ENCODE measurements at regions not wholly inside any gene's neighbourhood (a gene's known extent, or its start where the extent isn't known, plus 50 kb on each side); places are given as distances from the start of the nearest gene placed in this dataset.

DNA sequence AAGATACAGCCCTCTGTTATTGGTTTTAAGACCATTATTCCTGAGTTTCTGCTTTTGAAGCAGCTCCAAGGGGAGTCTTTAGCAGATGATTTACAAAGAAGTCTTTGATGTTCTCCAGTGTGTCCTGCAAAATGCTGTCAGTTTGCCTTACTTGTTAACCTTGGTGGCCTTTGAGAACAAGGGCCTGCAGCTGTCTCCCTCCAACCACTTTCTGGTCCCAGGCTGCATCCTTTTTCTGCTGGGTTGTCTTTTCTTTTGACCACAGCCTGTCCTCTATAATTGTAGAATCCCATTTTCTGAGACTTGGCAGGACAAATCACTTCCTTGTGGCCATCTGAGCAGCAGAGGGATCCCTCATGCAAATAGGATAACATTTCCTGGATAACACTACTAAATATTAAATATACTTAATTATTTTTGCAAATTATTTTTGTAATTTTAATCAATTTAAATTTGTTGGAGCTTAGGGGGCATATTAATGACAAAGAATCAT lies 281.4 kb downstream of the DMRT2 start:
- TF ChIP-seq, protein P1, sequence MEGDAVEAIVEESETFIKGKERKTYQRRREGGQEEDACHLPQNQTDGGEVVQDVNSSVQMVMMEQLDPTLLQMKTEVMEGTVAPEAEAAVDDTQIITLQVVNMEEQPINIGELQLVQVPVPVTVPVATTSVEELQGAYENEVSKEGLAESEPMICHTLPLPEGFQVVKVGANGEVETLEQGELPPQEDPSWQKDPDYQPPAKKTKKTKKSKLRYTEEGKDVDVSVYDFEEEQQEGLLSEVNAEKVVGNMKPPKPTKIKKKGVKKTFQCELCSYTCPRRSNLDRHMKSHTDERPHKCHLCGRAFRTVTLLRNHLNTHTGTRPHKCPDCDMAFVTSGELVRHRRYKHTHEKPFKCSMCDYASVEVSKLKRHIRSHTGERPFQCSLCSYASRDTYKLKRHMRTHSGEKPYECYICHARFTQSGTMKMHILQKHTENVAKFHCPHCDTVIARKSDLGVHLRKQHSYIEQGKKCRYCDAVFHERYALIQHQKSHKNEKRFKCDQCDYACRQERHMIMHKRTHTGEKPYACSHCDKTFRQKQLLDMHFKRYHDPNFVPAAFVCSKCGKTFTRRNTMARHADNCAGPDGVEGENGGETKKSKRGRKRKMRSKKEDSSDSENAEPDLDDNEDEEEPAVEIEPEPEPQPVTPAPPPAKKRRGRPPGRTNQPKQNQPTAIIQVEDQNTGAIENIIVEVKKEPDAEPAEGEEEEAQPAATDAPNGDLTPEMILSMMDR (conservative IDR thresholded peaks at IDR 0.05; ENCODE audit: low read depth in 2 of 2), result no peak
- no peak for TF ChIP-seq JUNB (IDR thresholded peaks at IDR 0.05; ENCODE audit: unreplicated experiment)
- no peak for TF ChIP-seq POLR2AphosphoS5 (IDR thresholded peaks at IDR 0.05; ENCODE audit: low read depth)
- TF ChIP-seq, protein P2, sequence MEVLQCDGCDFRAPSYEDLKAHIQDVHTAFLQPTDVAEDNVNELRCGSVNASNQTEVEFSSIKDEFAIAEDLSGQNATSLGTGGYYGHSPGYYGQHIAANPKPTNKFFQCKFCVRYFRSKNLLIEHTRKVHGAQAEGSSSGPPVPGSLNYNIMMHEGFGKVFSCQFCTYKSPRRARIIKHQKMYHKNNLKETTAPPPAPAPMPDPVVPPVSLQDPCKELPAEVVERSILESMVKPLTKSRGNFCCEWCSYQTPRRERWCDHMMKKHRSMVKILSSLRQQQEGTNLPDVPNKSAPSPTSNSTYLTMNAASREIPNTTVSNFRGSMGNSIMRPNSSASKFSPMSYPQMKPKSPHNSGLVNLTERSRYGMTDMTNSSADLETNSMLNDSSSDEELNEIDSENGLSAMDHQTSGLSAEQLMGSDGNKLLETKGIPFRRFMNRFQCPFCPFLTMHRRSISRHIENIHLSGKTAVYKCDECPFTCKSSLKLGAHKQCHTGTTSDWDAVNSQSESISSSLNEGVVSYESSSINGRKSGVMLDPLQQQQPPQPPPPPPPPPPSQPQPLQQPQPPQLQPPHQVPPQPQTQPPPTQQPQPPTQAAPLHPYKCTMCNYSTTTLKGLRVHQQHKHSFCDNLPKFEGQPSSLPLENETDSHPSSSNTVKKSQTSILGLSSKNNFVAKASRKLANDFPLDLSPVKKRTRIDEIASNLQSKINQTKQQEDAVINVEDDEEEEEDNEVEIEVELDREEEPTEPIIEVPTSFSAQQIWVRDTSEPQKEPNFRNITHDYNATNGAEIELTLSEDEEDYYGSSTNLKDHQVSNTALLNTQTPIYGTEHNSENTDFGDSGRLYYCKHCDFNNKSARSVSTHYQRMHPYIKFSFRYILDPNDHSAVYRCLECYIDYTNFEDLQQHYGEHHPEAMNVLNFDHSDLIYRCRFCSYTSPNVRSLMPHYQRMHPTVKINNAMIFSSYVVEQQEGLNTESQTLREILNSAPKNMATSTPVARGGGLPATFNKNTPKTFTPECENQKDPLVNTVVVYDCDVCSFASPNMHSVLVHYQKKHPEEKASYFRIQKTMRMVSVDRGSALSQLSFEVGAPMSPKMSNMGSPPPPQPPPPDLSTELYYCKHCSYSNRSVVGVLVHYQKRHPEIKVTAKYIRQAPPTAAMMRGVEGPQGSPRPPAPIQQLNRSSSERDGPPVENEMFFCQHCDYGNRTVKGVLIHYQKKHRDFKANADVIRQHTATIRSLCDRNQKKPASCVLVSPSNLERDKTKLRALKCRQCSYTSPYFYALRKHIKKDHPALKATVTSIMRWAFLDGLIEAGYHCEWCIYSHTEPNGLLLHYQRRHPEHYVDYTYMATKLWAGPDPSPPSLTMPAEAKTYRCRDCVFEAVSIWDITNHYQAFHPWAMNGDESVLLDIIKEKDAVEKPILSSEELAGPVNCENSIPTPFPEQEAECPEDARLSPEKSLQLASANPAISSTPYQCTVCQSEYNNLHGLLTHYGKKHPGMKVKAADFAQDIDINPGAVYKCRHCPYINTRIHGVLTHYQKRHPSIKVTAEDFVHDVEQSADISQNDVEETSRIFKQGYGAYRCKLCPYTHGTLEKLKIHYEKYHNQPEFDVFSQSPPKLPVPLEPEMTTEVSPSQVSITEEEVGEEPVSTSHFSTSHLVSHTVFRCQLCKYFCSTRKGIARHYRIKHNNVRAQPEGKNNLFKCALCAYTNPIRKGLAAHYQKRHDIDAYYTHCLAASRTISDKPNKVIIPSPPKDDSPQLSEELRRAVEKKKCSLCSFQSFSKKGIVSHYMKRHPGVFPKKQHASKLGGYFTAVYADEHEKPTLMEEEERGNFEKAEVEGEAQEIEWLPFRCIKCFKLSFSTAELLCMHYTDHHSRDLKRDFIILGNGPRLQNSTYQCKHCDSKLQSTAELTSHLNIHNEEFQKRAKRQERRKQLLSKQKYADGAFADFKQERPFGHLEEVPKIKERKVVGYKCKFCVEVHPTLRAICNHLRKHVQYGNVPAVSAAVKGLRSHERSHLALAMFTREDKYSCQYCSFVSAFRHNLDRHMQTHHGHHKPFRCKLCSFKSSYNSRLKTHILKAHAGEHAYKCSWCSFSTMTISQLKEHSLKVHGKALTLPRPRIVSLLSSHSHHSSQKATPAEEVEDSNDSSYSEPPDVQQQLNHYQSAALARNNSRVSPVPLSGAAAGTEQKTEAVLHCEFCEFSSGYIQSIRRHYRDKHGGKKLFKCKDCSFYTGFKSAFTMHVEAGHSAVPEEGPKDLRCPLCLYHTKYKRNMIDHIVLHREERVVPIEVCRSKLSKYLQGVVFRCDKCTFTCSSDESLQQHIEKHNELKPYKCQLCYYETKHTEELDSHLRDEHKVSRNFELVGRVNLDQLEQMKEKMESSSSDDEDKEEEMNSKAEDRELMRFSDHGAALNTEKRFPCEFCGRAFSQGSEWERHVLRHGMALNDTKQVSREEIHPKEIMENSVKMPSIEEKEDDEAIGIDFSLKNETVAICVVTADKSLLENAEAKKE (CRISPR knock-in tag; IDR thresholded peaks at IDR 0.05), result no peak
- no peak for TF ChIP-seq EZH2 (IDR thresholded peaks at IDR 0.05; ENCODE audit: low read depth, unreplicated experiment)
- TF ChIP-seq, protein P3, sequence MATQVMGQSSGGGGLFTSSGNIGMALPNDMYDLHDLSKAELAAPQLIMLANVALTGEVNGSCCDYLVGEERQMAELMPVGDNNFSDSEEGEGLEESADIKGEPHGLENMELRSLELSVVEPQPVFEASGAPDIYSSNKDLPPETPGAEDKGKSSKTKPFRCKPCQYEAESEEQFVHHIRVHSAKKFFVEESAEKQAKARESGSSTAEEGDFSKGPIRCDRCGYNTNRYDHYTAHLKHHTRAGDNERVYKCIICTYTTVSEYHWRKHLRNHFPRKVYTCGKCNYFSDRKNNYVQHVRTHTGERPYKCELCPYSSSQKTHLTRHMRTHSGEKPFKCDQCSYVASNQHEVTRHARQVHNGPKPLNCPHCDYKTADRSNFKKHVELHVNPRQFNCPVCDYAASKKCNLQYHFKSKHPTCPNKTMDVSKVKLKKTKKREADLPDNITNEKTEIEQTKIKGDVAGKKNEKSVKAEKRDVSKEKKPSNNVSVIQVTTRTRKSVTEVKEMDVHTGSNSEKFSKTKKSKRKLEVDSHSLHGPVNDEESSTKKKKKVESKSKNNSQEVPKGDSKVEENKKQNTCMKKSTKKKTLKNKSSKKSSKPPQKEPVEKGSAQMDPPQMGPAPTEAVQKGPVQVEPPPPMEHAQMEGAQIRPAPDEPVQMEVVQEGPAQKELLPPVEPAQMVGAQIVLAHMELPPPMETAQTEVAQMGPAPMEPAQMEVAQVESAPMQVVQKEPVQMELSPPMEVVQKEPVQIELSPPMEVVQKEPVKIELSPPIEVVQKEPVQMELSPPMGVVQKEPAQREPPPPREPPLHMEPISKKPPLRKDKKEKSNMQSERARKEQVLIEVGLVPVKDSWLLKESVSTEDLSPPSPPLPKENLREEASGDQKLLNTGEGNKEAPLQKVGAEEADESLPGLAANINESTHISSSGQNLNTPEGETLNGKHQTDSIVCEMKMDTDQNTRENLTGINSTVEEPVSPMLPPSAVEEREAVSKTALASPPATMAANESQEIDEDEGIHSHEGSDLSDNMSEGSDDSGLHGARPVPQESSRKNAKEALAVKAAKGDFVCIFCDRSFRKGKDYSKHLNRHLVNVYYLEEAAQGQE (IDR thresholded peaks at IDR 0.05; ENCODE audit: unreplicated experiment), result no peak
- no peak for TF ChIP-seq ZNF114 (CRISPR knock-in tag; IDR thresholded peaks at IDR 0.05)
- no peak for TF ChIP-seq STAT1 (IDR thresholded peaks at IDR 0.05; ENCODE audit: unreplicated experiment)
- TF ChIP-seq ZNF331 (CRISPR knock-in tag; IDR thresholded peaks at IDR 0.05; ENCODE audit: low read depth), result no peak
- TF ChIP-seq EZH2phosphoT487 (IDR thresholded peaks at IDR 0.05; ENCODE audit: unreplicated experiment), result no peak

All from GM23338 (cell line).